HEK293T (cell line): ENCODE measurements at regions not wholly inside any gene's neighbourhood (a gene's known extent, or its start where the extent isn't known, plus 50 kb on each side); places are given as distances from the start of the nearest gene placed in this dataset.

Experiments used
- CTCF ChIA-PET: fragments of 350-600 bp; formaldehyde crosslinking; extraction: SDS; loops from one replicate; lab custom pipeline; 2021; ENCODE audit warnings: antibody characterized with exemption, inconsistent platforms; lab: Yijun Ruan, JAX
- POLR2A ChIA-PET: fragments of 350-600 bp; formaldehyde crosslinking; extraction: SDS; loops from one replicate; lab custom pipeline; 2020; ENCODE audit warnings: antibody characterized with exemption, inconsistent platforms; lab: Yijun Ruan, JAX
- DNase-seq: peaks from one replicate; pipeline ENCODE4 v3.0.0; 2012; ENCODE audit warnings: mixed read lengths; ENCODE audit errors: extremely low spot score
- ARNT ChIP-seq: fragments of 450-650 bp; IDR thresholded peaks from 2 replicates; pipeline ENCODE4 v1.6.1; 2017; ENCODE audit warnings: mild to moderate bottlenecking
- BHLHE40 ChIP-seq: fragments of 450-650 bp; IDR thresholded peaks from 2 replicates; pipeline ENCODE4 v1.6.1; 2016; ENCODE audit warnings: mild to moderate bottlenecking, moderate library complexity, borderline replicate concordance
- CTBP1 ChIP-seq: fragments of 450-650 bp; IDR thresholded peaks from 2 replicates; pipeline ENCODE4 v1.6.1; 2016; ENCODE audit warnings: borderline replicate concordance
- ELF4 ChIP-seq: fragments of 450-650 bp; IDR thresholded peaks from 2 replicates; pipeline ENCODE4 v1.6.1; 2017; ENCODE audit warnings: antibody characterized with exemption
- FOXA1 ChIP-seq: fragments of 450-650 bp; IDR thresholded peaks from 2 replicates; pipeline ENCODE4 v1.6.1; 2016; ENCODE audit warnings: mild to moderate bottlenecking
- FOXK2 ChIP-seq: fragments of 450-650 bp; IDR thresholded peaks from 2 replicates; pipeline ENCODE4 v1.6.1; 2016; ENCODE audit warnings: mild to moderate bottlenecking
- FOXM1 ChIP-seq: fragments of 450-650 bp; IDR thresholded peaks from 2 replicates; pipeline ENCODE4 v1.6.1; 2017; ENCODE audit warnings: mild to moderate bottlenecking, borderline replicate concordance
- HDGF ChIP-seq: fragments of 450-650 bp; IDR thresholded peaks from 2 replicates; pipeline ENCODE4 v1.6.1; 2017; ENCODE audit warnings: antibody characterized with exemption, borderline replicate concordance
- L3MBTL2 ChIP-seq: fragments of 450-650 bp; conservative IDR thresholded peaks from 2 replicates; pipeline ENCODE4 v1.6.1; 2016; ENCODE audit warnings: mild to moderate bottlenecking
- LEF1 ChIP-seq: fragments of 450-650 bp; IDR thresholded peaks from 2 replicates; pipeline ENCODE4 v1.6.1; 2017; ENCODE audit warnings: mild to moderate bottlenecking, borderline replicate concordance
- NFRKB ChIP-seq: fragments of 450-650 bp; IDR thresholded peaks from 2 replicates; pipeline ENCODE4 v1.6.1; 2016; ENCODE audit warnings: mild to moderate bottlenecking, moderate library complexity
- SP1 ChIP-seq: fragments of 450-650 bp; IDR thresholded peaks from 2 replicates; pipeline ENCODE4 v1.6.1; 2017
- SUZ12 ChIP-seq: fragments of 450-650 bp; IDR thresholded peaks from 2 replicates; pipeline ENCODE4 v1.6.1; 2016; ENCODE audit warnings: mild to moderate bottlenecking
- TARDBP ChIP-seq: fragments of 450-650 bp; IDR thresholded peaks from 2 replicates; pipeline ENCODE4 v1.6.1; 2016
- ZNF384 ChIP-seq: fragments of 450-650 bp; IDR thresholded peaks from 2 replicates; pipeline ENCODE4 v1.6.1; 2016
- TF ChIP-seq, protein P1 (sequence below): fragments of 450-650 bp; IDR thresholded peaks from 2 replicates; pipeline ENCODE4 v1.6.1; 2016

GRCh38 chr1:238596703-238597102, 706.0 kb upstream of the ZP4 start:
- no peak for TF ChIP-seq FOXA1
- no peak for TF ChIP-seq NFRKB
- no peak for TF ChIP-seq BHLHE40
- ChIA-PET POLR2A (no interaction called here), CTCF (no interaction called here)
- no peak for DNase-seq

DNA sequence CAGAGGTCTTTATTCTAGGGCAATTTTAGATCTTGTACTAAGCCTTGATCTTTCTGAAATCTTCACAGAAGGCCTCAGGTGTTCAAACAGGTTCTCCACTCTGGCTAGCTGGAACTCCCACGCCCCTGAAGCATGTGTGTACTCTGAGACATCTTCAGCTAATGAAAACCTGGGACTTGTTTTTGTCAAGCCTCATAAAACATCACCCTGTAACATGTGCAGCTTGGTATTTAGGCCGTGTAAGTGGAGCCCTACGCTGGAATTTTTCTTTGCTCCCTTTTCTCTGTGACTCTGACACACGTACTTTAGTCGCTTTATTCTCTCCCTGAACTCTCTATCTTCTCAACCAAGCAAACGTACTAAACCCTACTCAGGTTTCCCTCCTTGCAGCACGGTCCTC, 701.9 kb upstream of the ZP4 start:
- CTCF ChIA-PET: interaction anchor here (0.6 kb wide), 1 partner anchor 385 kb away, joined by 3 read pairs; no protein-coding TSS in a partner anchor
- no peak for TF ChIP-seq FOXA1
- no peak for TF ChIP-seq CTBP1
- TF ChIP-seq SP1: no peak
- TF ChIP-seq FOXK2: no peak
- no peak for TF ChIP-seq NFRKB
- TF ChIP-seq ELF4: no peak
- TF ChIP-seq L3MBTL2: no peak
- TF ChIP-seq LEF1: no peak
- TF ChIP-seq TARDBP: no peak
- TF ChIP-seq HDGF: no peak
- no peak for TF ChIP-seq SUZ12
- TF ChIP-seq ZNF384: no peak
- TF ChIP-seq, protein P1, sequence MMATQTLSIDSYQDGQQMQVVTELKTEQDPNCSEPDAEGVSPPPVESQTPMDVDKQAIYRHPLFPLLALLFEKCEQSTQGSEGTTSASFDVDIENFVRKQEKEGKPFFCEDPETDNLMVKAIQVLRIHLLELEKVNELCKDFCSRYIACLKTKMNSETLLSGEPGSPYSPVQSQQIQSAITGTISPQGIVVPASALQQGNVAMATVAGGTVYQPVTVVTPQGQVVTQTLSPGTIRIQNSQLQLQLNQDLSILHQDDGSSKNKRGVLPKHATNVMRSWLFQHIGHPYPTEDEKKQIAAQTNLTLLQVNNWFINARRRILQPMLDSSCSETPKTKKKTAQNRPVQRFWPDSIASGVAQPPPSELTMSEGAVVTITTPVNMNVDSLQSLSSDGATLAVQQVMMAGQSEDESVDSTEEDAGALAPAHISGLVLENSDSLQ: no peak
- TF ChIP-seq BHLHE40: no peak
- TF ChIP-seq ARNT: no peak
- no peak for TF ChIP-seq FOXM1
- POLR2A ChIA-PET: no interaction called here

GRCh38 chr1:238589843-238590435, 699.2 kb upstream of the ZP4 start:
- CTCF ChIA-PET: interaction anchor here (0.7 kb wide), 1 partner anchor 1329 kb away, joined by 3 read pairs; no protein-coding TSS in a partner anchor
- no peak for DNase-seq

More for the DNA sequence above, 701.9 kb upstream of the ZP4 start:
- no peak for DNase-seq

GRCh38 chr1:238582816-238583215, 692.1 kb upstream of the ZP4 start:
- DNase-seq: no peak
- TF ChIP-seq CTBP1 (no peak), SP1 (no peak), FOXM1 (no peak), L3MBTL2 (no peak), SUZ12 (no peak), ELF4 (no peak), HDGF (no peak), NFRKB (no peak), ARNT (no peak)
- TF ChIP-seq, protein P1: no peak
- ChIA-PET CTCF (no interaction called here), POLR2A (no interaction called here)

More at GRCh38 chr1:238589843-238590435, 699.2 kb upstream of the ZP4 start:
- POLR2A ChIA-PET: no interaction called here
- TF ChIP-seq NFRKB: no peak
- no peak for TF ChIP-seq TARDBP
- no peak for TF ChIP-seq FOXA1
- TF ChIP-seq CTBP1: no peak
- TF ChIP-seq, protein P1: no peak
- no peak for TF ChIP-seq FOXM1
- no peak for TF ChIP-seq HDGF
- TF ChIP-seq ELF4: no peak
- TF ChIP-seq FOXK2: no peak
- no peak for TF ChIP-seq SP1
- TF ChIP-seq ARNT: no peak
- TF ChIP-seq BHLHE40: no peak
- no peak for TF ChIP-seq SUZ12
- TF ChIP-seq LEF1: no peak
- TF ChIP-seq L3MBTL2: no peak
- TF ChIP-seq ZNF384: no peak

DNA sequence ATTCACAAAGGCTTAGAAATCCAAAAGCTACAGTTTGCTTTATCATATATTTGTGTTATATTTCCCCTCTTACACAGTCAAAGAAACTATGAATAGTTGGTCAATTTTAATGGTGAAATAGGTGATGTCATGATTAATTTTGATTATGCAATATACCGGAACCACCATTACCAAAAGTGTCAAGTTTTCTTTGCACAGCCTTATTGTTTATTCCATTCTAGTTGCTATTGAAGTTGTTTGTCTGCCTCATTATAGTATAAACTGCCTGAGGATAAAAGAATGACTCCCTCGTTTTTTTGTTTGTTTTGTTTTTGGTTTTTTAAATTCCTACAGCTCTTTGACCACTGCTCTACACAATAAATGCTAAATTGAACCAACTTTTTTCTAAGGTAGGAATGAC, 690.6 kb upstream of the ZP4 start:
- POLR2A ChIA-PET: no interaction called here
- no peak for DNase-seq
- CTCF ChIA-PET: no interaction called here
- TF ChIP-seq TARDBP (no peak), CTBP1 (no peak), ELF4 (no peak), FOXA1 (no peak), NFRKB (no peak)

DNA sequence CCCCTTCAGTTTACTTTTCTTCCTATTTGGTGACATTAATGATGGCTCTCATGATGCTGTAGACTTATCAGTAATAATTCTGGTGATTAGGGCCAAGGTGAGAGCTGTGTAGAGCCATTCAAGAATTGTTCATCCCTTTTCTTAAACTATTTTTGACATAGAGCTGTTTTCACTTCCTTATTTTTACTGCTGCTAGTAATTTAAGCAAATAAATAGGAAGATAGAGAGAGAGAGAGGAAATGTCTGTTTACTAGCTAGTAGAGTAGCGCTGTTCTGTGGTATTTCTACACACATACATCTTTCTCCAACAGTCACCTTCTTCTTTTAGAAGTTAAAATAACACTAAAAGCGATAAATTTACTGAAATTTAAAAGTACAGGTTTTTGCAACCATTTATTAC, 678.0 kb upstream of the ZP4 start:
- TF ChIP-seq HDGF (no peak), FOXM1 (no peak), ZNF384 (no peak), ARNT (no peak), L3MBTL2 (no peak), FOXK2 (no peak)
- ChIA-PET CTCF (no interaction called here), POLR2A (no interaction called here)
- no peak for DNase-seq

GRCh38 chr1:238562341-238562740, 671.6 kb upstream of the ZP4 start:
- DNase-seq: no peak
- CTCF ChIA-PET: no interaction called here
- POLR2A ChIA-PET: no interaction called here
- TF ChIP-seq, protein P1: no peak
- TF ChIP-seq NFRKB (no peak), FOXK2 (no peak), TARDBP (no peak), HDGF (no peak), CTBP1 (no peak), FOXA1 (no peak), SP1 (no peak), BHLHE40 (no peak), ELF4 (no peak), FOXM1 (no peak)
